A549 (cell line): ENCODE measurements at regions not wholly inside any gene's neighbourhood (a gene's known extent, or its start where the extent isn't known, plus 50 kb on each side); places are given as distances from the start of the nearest gene placed in this dataset.
"Not testable (repeated sequence)": the region's sequence is repeated elsewhere in the genome, so short reads cannot be mapped to it uniquely, and the experiment has no call there.

Experiments used
- ATAC-seq, 2 experiments: fragments of 200-7000 bp in 1 of 2; fragments of >200 bp in 1 of 2; cut with Nextera tagmentation in 1 of 2; cut with Tn5 transposase in 1 of 2; 3 replicates each; pipeline versions ENCODE4 v1.8.0 to v1.9.1; 2018 to 2020; ENCODE audit warnings: mild to moderate bottlenecking in 1 of 2, moderate library complexity in 1 of 2
- CTCF ChIA-PET: fragments of 300-600 bp; sonication (Branson Sonifier 250); formaldehyde crosslinking; extraction: SDS; loops from one replicate; lab custom pipeline; 2021; ENCODE audit warnings: antibody characterized with exemption, inconsistent platforms; lab: Yijun Ruan, JAX
- POLR2A ChIA-PET: fragments of 350-600 bp; formaldehyde crosslinking; extraction: SDS; loops from one replicate; lab custom pipeline; 2021; ENCODE audit warnings: antibody characterized with exemption, inconsistent platforms; lab: Yijun Ruan, JAX
- DNase-seq, 2 experiments: peaks; one replicate each; pipeline versions ENCODE4 v3.0.0 to v3.0.0-alpha.2; 2011 to 2016; ENCODE audit warnings: low read depth in 1 of 2, low spot score in 1 of 2
- FAIRE-seq: peaks from 2 replicates; lab custom pipeline; 2011; peaks lifted over from hg19 to GRCh38; lab: Jason Lieb, UNC
- H3K27ac ChIP-seq, 2 experiments: fragments of >200 bp; sonication (Bioruptor Twin); formaldehyde crosslinking; 3 replicates each; pipeline ENCODE4 v1.5.1; 2016 to 2017
- H3K4me1 ChIP-seq: fragments of >200 bp; sonication (Bioruptor Twin); formaldehyde crosslinking; 3 replicates; pipeline ENCODE4 v1.6.1; 2016
- H3K4me2 ChIP-seq: fragments of >200 bp; sonication (Bioruptor Twin); formaldehyde crosslinking; 3 replicates; pipeline ENCODE4 v1.6.1; 2016
- H3K4me3 ChIP-seq: fragments of >200 bp; sonication (Bioruptor Twin); formaldehyde crosslinking; 3 replicates; pipeline ENCODE4 v1.5.1; 2016
- H3K9me3 ChIP-seq: fragments of >200 bp; sonication (Bioruptor Twin); formaldehyde crosslinking; 3 replicates; pipeline ENCODE4 v1.6.1; 2016
- ATOH8 ChIP-seq: fragments of 250-450 bp; sonication (Bioruptor Pico); IDR thresholded peaks from 2 replicates; pipeline ENCODE4 v1.5.0; 2020; ENCODE audit warnings: low read depth, mild to moderate bottlenecking, moderate library complexity
- BCL3 ChIP-seq: fragments of >200 bp; sonication (Bioruptor Twin); formaldehyde crosslinking; IDR thresholded peaks from 3 replicates; pipeline ENCODE4 v1.6.1; 2016
- CBX8 ChIP-seq: fragments of 200-600 bp; sonication (generic); IDR thresholded peaks from 2 replicates; pipeline ENCODE4 v1.6.1; 2016
- E2F6 ChIP-seq: IDR thresholded peaks from 2 replicates; pipeline ENCODE4 v1.6.1; 2012; ENCODE audit warnings: low read depth, borderline replicate concordance
- EHF ChIP-seq: fragments of 250-450 bp; sonication (Bioruptor Pico); IDR thresholded peaks from 2 replicates; pipeline ENCODE4 v1.5.0; 2020; ENCODE audit warnings: mild to moderate bottlenecking
- EHMT2 ChIP-seq: fragments of 200-600 bp; sonication (generic); IDR thresholded peaks from 2 replicates; pipeline ENCODE4 v1.6.1; 2016; ENCODE audit warnings: antibody characterized with exemption, low read depth, mild to moderate bottlenecking, moderate library complexity
- EP300 ChIP-seq, 2 experiments: fragments of >200 bp; sonication (Bioruptor Twin); formaldehyde crosslinking; IDR thresholded peaks; 2 replicates in 1 of 2; 3 replicates in 1 of 2; pipeline ENCODE4 v1.6.1; 2016 to 2017
- ESRRA ChIP-seq: fragments of 150-350 bp; IDR thresholded peaks from 2 replicates; pipeline ENCODE4 v1.6.1; 2014; ENCODE audit warnings: mild to moderate bottlenecking, low read length, borderline replicate concordance
- FOSB ChIP-seq: fragments of 250-450 bp; sonication (Bioruptor Pico); IDR thresholded peaks from 2 replicates; pipeline ENCODE4 v1.5.0; 2020; ENCODE audit warnings: mild to moderate bottlenecking, moderate library complexity
- FOSL2 ChIP-seq, 2 experiments: fragments of 450-650 bp in 1 of 2; fragments of >200 bp in 1 of 2; sonication (Bioruptor Twin) in 1 of 2; formaldehyde crosslinking; IDR thresholded peaks; 2 replicates each; pipeline versions ENCODE4 v1.5.0 to v1.6.1; 2016 to 2020; ENCODE audit warnings: mild to moderate bottlenecking in 1 of 2, moderate library complexity in 1 of 2
- HEYL ChIP-seq: fragments of 250-450 bp; sonication (Bioruptor Pico); IDR thresholded peaks from 2 replicates; pipeline ENCODE4 v1.8.0; 2021; ENCODE audit warnings: mild to moderate bottlenecking, moderate library complexity
- JUN ChIP-seq, 2 experiments: fragments of >200 bp; sonication (Bioruptor Twin); formaldehyde crosslinking; IDR thresholded peaks; 2 replicates in 1 of 2; 3 replicates in 1 of 2; pipeline ENCODE4 v1.6.1; 2016 to 2017
- KDM5A ChIP-seq: fragments of 200-600 bp; sonication (generic); IDR thresholded peaks from 2 replicates; pipeline ENCODE4 v1.6.1; 2016; ENCODE audit warnings: antibody characterized with exemption, mild to moderate bottlenecking
- MAX ChIP-seq: IDR thresholded peaks from 2 replicates; pipeline ENCODE4 v1.6.1; 2012
- NPAS2 ChIP-seq: fragments of 250-450 bp; sonication (Bioruptor Pico); IDR thresholded peaks from 2 replicates; pipeline ENCODE4 v1.8.0; 2022; ENCODE audit warnings: mild to moderate bottlenecking, moderate library complexity, borderline replicate concordance
- RAD21 ChIP-seq, 2 experiments: fragments of >200 bp in 1 of 2; sonication (Bioruptor Twin) in 1 of 2; formaldehyde crosslinking in 1 of 2; IDR thresholded peaks in 1 of 2; conservative IDR thresholded peaks in 1 of 2; 2 replicates in 1 of 2; 3 replicates in 1 of 2; pipeline ENCODE4 v1.6.1; 2012 to 2018; ENCODE audit warnings: inconsistent platforms in 1 of 2
- RARB ChIP-seq: fragments of 250-450 bp; sonication (Bioruptor Pico); IDR thresholded peaks from 2 replicates; pipeline ENCODE4 v1.8.0; 2021; ENCODE audit warnings: mild to moderate bottlenecking, moderate library complexity
- RNF2 ChIP-seq: fragments of 200-600 bp; sonication (generic); IDR thresholded peaks from 2 replicates; pipeline ENCODE4 v1.6.1; 2016; ENCODE audit warnings: low read depth, mild to moderate bottlenecking, antibody characterized with exemption, moderate library complexity, borderline replicate concordance
- TFCP2L1 ChIP-seq: fragments of 250-450 bp; sonication (Bioruptor Pico); IDR thresholded peaks from 2 replicates; pipeline ENCODE4 v1.5.0; 2021; ENCODE audit warnings: mild to moderate bottlenecking
- ZC3H11A ChIP-seq: fragments of 450-650 bp; IDR thresholded peaks from 2 replicates; pipeline ENCODE4 v1.6.1; 2014; ENCODE audit warnings: antibody characterized with exemption, mild to moderate bottlenecking
- ZNF302 ChIP-seq: fragments of 250-450 bp; sonication (Bioruptor Pico); IDR thresholded peaks from 2 replicates; pipeline ENCODE4 v1.9.0; 2021; ENCODE audit warnings: inconsistent platforms, mild to moderate bottlenecking, moderate library complexity
- WGBS: methylation state at CpG from one replicate; pipeline ENCODE4 v1.1.6; 2017; ENCODE audit errors: missing lambda C conversion rate; 5-methylcytosine and 5-hydroxymethylcytosine counted together

- FAIRE-seq = no peak
Observed at GRCh38 chr2:167745667-167746066, 501.7 kb downstream of the STK39 start.

GRCh38 chr2:167739921-167740320, 507.5 kb downstream of the STK39 start:
- 6% methylated on average over 1 of the region's 1 CpG for WGBS
- POLR2A ChIA-PET = interaction anchor here (0.7 kb wide), 1 partner anchor 1747 kb away, joined by 3 read pairs; no protein-coding TSS in a partner anchor
- H3K27ac ChIP-seq, H3K4me1 ChIP-seq, FAIRE-seq, DNase-seq, H3K4me3 ChIP-seq, H3K9me3 ChIP-seq, H3K4me2 ChIP-seq, ATAC-seq: not testable (repeated sequence)
- CTCF ChIA-PET = interaction anchor here (1.2 kb wide), 1 partner anchor 15 kb away, joined by 3 read pairs; no protein-coding TSS in a partner anchor
- peak; percentile 58 for TF ChIP-seq ZC3H11A

More at GRCh38 chr2:167745667-167746066, 501.7 kb downstream of the STK39 start:
- POLR2A ChIA-PET = no interaction called here
- CTCF ChIA-PET = no interaction called here
- Histone ChIP-seq H3K4me1 (no peaks in the 10 kb centered on the region), H3K4me2 (no peak overlapping the region), H3K4me3 (no peak overlapping the region), H3K27ac (no peak overlapping the region), H3K9me3 (no peaks in the 10 kb centered on the region)
- DNase-seq = no peak
- WGBS = 27% methylated on average over 2 of the region's 2 CpGs
- no peak for ATAC-seq
- TF ChIP-seq JUN (IDR thresholded peaks at IDR 0.05) = no peak
- TF ChIP-seq BCL3 = no peak
- TF ChIP-seq TFCP2L1 (CRISPR knock-in tag) = no peak
- TF ChIP-seq E2F6 = no peak
- TF ChIP-seq RNF2 = no peak
- no peak for TF ChIP-seq EHF
- TF ChIP-seq RARB (CRISPR knock-in tag) = no peak

GRCh38 chr2:167733747-167734146, 513.6 kb downstream of the STK39 start:
- TF ChIP-seq CBX8 (no peak), FOSB (no peak), EP300 (IDR thresholded peaks at IDR 0.05) (no peak), FOSL2 (IDR thresholded peaks at IDR 0.05) (no peak), FOSL2 (CRISPR knock-in tag; IDR thresholded peaks at IDR 0.05) (no peak), ESRRA (no peak), MAX (no peak), RAD21 (conservative IDR thresholded peaks at IDR 0.05 in 1 of 2, IDR thresholded peaks at IDR 0.05 in 1 of 2) (no peak), ATOH8 (CRISPR knock-in tag) (no peak), HEYL (CRISPR knock-in tag) (no peak), EHMT2 (no peak), JUN (IDR thresholded peaks at IDR 0.05) (no peak)
- H3K27ac ChIP-seq = no peak overlapping the region
- ATAC-seq (no peak), DNase-seq (no peak), FAIRE-seq (no peak)
- H3K4me3 ChIP-seq = no peak overlapping the region
- no peaks in the 10 kb centered on the region for H3K9me3 ChIP-seq
- ChIA-PET POLR2A (no interaction called here), CTCF (no interaction called here)
- H3K4me2 ChIP-seq = no peak overlapping the region
- H3K4me1 ChIP-seq = no peaks in the 10 kb centered on the region
- 7% methylated on average over 2 of the region's 2 CpGs for WGBS

- 16% methylated on average over 4 of the region's 4 CpGs for WGBS
- no peak overlapping the region for H3K27ac ChIP-seq
- no peaks in the 10 kb centered on the region for H3K9me3 ChIP-seq
- CTCF ChIA-PET = no interaction called here
- no peak for ATAC-seq
- FAIRE-seq = no peak
- POLR2A ChIA-PET = no interaction called here
- DNase-seq = no peak
- no peak overlapping the region for H3K4me3 ChIP-seq
- H3K4me2 ChIP-seq = no peak overlapping the region
- TF ChIP-seq NPAS2 (CRISPR knock-in tag) (no peak), ZNF302 (CRISPR knock-in tag) (no peak), KDM5A (no peak), ZC3H11A (no peak)
- no peaks in the 10 kb centered on the region for H3K4me1 ChIP-seq
Observed at GRCh38 chr2:167732326-167732725, 515.1 kb downstream of the STK39 start.
